Karpas-422 (cell line): ENCODE measurements at regions not wholly inside any gene's neighbourhood (a gene's known extent, or its start where the extent isn't known, plus 50 kb on each side); places are given as distances from the start of the nearest gene placed in this dataset.

Experiments used
- DNase-seq: peaks from one replicate; pipeline ENCODE4 v3.0.0-alpha.2; 2015
- H2AFZ ChIP-seq: fragments of 200-600 bp; sonication (generic); 2 replicates; pipeline ENCODE4 v1.6.1; 2014; ENCODE audit warnings: antibody characterized with exemption, low read length, mixed read lengths
- H3K27ac ChIP-seq: fragments of 200-600 bp; sonication (generic); 2 replicates; pipeline ENCODE4 v1.5.1; 2014; ENCODE audit warnings: mild to moderate bottlenecking, low read length, moderate library complexity
- H3K27me3 ChIP-seq: fragments of 200-600 bp; sonication (generic); 2 replicates; pipeline ENCODE4 v1.6.1; 2014; ENCODE audit warnings: low read length, mixed read lengths
- H3K36me3 ChIP-seq: fragments of 200-600 bp; sonication (generic); 2 replicates; pipeline ENCODE4 v1.6.1; 2014; ENCODE audit warnings: low read length, mixed read lengths; ENCODE audit not compliant: insufficient read depth
- H3K4me1 ChIP-seq: fragments of 200-600 bp; sonication (generic); 2 replicates; pipeline ENCODE4 v1.6.1; 2014; ENCODE audit warnings: mild to moderate bottlenecking, low read length, mixed read lengths
- H3K4me2 ChIP-seq: fragments of 200-600 bp; sonication (generic); 2 replicates; pipeline ENCODE4 v1.6.1; 2014; ENCODE audit warnings: low read length, low read depth, mild to moderate bottlenecking; ENCODE audit not compliant: poor library complexity, severe bottlenecking
- H3K4me3 ChIP-seq: fragments of 200-600 bp; sonication (generic); 2 replicates; pipeline ENCODE4 v1.5.1; 2014; ENCODE audit warnings: mild to moderate bottlenecking, antibody characterized with exemption, low read length, mixed read lengths
- H3K79me2 ChIP-seq: fragments of 200-600 bp; sonication (generic); 2 replicates; pipeline ENCODE4 v1.6.1; 2014; ENCODE audit warnings: mild to moderate bottlenecking, low read length, mixed read lengths
- H3K9ac ChIP-seq: fragments of 200-600 bp; sonication (generic); 2 replicates; pipeline ENCODE4 v1.6.0; 2014; ENCODE audit warnings: low read length
- H3K9me2 ChIP-seq: fragments of 200-600 bp; sonication (generic), shearing (Covaris generic); replicated peaks from 2 replicates; pipeline ENCODE4 v1.6.0; 2014; ENCODE audit warnings: mild to moderate bottlenecking, low read length, moderate library complexity; ENCODE audit not compliant: insufficient read depth
- H3K9me3 ChIP-seq: fragments of 300-700, 200-600 bp; sonication (generic); 2 replicates; pipeline ENCODE4 v1.6.1; 2014; ENCODE audit warnings: low read length, mixed read lengths
- H4K20me1 ChIP-seq: fragments of 200-600 bp; sonication (generic); 2 replicates; pipeline ENCODE4 v1.6.1; 2014; ENCODE audit warnings: mild to moderate bottlenecking, antibody characterized with exemption, low read length, low read depth; ENCODE audit not compliant: insufficient read depth

GRCh38 chr9:75664597-75664996, 225.9 kb upstream of the PCSK5 start:
- Histone ChIP-seq H3K79me2 (no peaks in the 10 kb centered on the region), H3K4me2 (no peak overlapping the region), H3K9me3 (no peaks in the 10 kb centered on the region), H4K20me1 (no peaks in the 10 kb centered on the region), H3K27me3 (no peaks in the 10 kb centered on the region), H3K9ac (no peak overlapping the region), H3K4me1 (peaks cover under 1% of the 10 kb centered on the region; the same call in 1 of the 2 replicates), H3K4me3 (no peak overlapping the region), H3K27ac (no peak overlapping the region), H3K36me3 (no peaks in the 10 kb centered on the region), H2AFZ (no peak overlapping the region), H3K9me2 (no peaks in the 10 kb centered on the region)
- DNase-seq = no peak

GRCh38 chr9:75666856-75667554, 223.5 kb upstream of the PCSK5 start:
- peaks cover 22% of the 10 kb centered on the region for H3K4me1 ChIP-seq
- no peak overlapping the region for H3K27ac ChIP-seq
- no peak for DNase-seq
- no peak overlapping the region for H2AFZ ChIP-seq
- H3K4me3 ChIP-seq = no peak overlapping the region
- no peak overlapping the region for H3K9ac ChIP-seq
- no peaks in the 10 kb centered on the region for H3K9me2 ChIP-seq
- H3K27me3 ChIP-seq = no peaks in the 10 kb centered on the region
- no peaks in the 10 kb centered on the region for H3K9me3 ChIP-seq
- H3K36me3 ChIP-seq = no peaks in the 10 kb centered on the region
- H3K4me2 ChIP-seq = no peak overlapping the region
- H3K79me2 ChIP-seq = no peaks in the 10 kb centered on the region
- no peaks in the 10 kb centered on the region for H4K20me1 ChIP-seq

GRCh38 chr9:75669721-75670120, 220.8 kb upstream of the PCSK5 start:
- peaks cover 22% of the 10 kb centered on the region for H3K4me1 ChIP-seq
- H3K79me2 ChIP-seq = no peaks in the 10 kb centered on the region
- no peaks in the 10 kb centered on the region for H3K9me2 ChIP-seq
- no peak overlapping the region for H3K27ac ChIP-seq
- no peaks in the 10 kb centered on the region for H4K20me1 ChIP-seq
- H3K9me3 ChIP-seq = no peaks in the 10 kb centered on the region
- no peaks in the 10 kb centered on the region for H3K36me3 ChIP-seq
- H3K27me3 ChIP-seq = no peaks in the 10 kb centered on the region
- DNase-seq = no peak
- H2AFZ ChIP-seq = no peak overlapping the region
- H3K4me3 ChIP-seq = no peak overlapping the region
- H3K4me2 ChIP-seq = no peak overlapping the region
- no peak overlapping the region for H3K9ac ChIP-seq

GRCh38 chr9:75671354-75671753, 219.1 kb upstream of the PCSK5 start:
- H3K9me2 ChIP-seq = no peaks in the 10 kb centered on the region
- no peaks in the 10 kb centered on the region for H3K36me3 ChIP-seq
- peak overlapping the region; percentile 5 for H3K4me2 ChIP-seq
- H4K20me1 ChIP-seq = no peaks in the 10 kb centered on the region
- no peaks in the 10 kb centered on the region for H3K9me3 ChIP-seq
- no peak overlapping the region for H3K4me3 ChIP-seq
- no peak for DNase-seq
- no peak overlapping the region for H3K27ac ChIP-seq
- H3K79me2 ChIP-seq = no peaks in the 10 kb centered on the region
- H3K9ac ChIP-seq = no peak overlapping the region
- 0 out of 2 replicates have a peak overlapping the region, but pooled peaks have one; percentile 59 for H2AFZ ChIP-seq
- H3K4me1 ChIP-seq = peaks cover 22% of the 10 kb centered on the region
- H3K27me3 ChIP-seq = no peaks in the 10 kb centered on the region

GRCh38 chr9:75672478-75672877, 218.0 kb upstream of the PCSK5 start:
- no peaks in the 10 kb centered on the region for H4K20me1 ChIP-seq
- no peak overlapping the region for H3K9ac ChIP-seq
- H3K79me2 ChIP-seq = no peaks in the 10 kb centered on the region
- DNase-seq = no peak
- H3K9me2 ChIP-seq = no peaks in the 10 kb centered on the region
- H3K27ac ChIP-seq = no peak overlapping the region
- H3K4me3 ChIP-seq = no peak overlapping the region
- no peak overlapping the region for H2AFZ ChIP-seq
- no peaks in the 10 kb centered on the region for H3K27me3 ChIP-seq
- no peak overlapping the region for H3K4me2 ChIP-seq
- H3K9me3 ChIP-seq = no peaks in the 10 kb centered on the region
- H3K4me1 ChIP-seq = peaks cover 22% of the 10 kb centered on the region
- no peaks in the 10 kb centered on the region for H3K36me3 ChIP-seq

GRCh38 chr9:75683591-75683990, 206.9 kb upstream of the PCSK5 start:
- Histone ChIP-seq H3K4me1 (peaks cover 13% of the 10 kb centered on the region), H3K4me3 (no peak overlapping the region), H3K27ac (no peak overlapping the region), H3K36me3 (no peaks in the 10 kb centered on the region), H2AFZ (no peak overlapping the region), H3K4me2 (no peak overlapping the region), H3K9me2 (no peaks in the 10 kb centered on the region), H4K20me1 (no peaks in the 10 kb centered on the region), H3K9ac (no peak overlapping the region), H3K79me2 (no peaks in the 10 kb centered on the region), H3K9me3 (no peaks in the 10 kb centered on the region), H3K27me3 (no peaks in the 10 kb centered on the region)
- DNase-seq = no peak

GRCh38 chr9:75685062-75685461, 205.4 kb upstream of the PCSK5 start:
- Histone ChIP-seq H3K9me3 (no peaks in the 10 kb centered on the region), H3K79me2 (no peaks in the 10 kb centered on the region), H3K27me3 (no peaks in the 10 kb centered on the region), H3K36me3 (no peaks in the 10 kb centered on the region), H3K4me1 (peaks cover 13% of the 10 kb centered on the region), H3K27ac (no peak overlapping the region), H2AFZ (no peak overlapping the region), H3K4me3 (no peak overlapping the region), H3K9me2 (no peaks in the 10 kb centered on the region), H3K4me2 (no peak overlapping the region), H3K9ac (no peak overlapping the region), H4K20me1 (no peaks in the 10 kb centered on the region)
- DNase-seq = no peak

GRCh38 chr9:75687359-75687953, 203.0 kb upstream of the PCSK5 start:
- no peak overlapping the region for H3K9ac ChIP-seq
- H4K20me1 ChIP-seq = no peaks in the 10 kb centered on the region
- H3K36me3 ChIP-seq = no peaks in the 10 kb centered on the region
- H3K9me3 ChIP-seq = no peaks in the 10 kb centered on the region
- H3K4me3 ChIP-seq = no peak overlapping the region
- H3K79me2 ChIP-seq = no peaks in the 10 kb centered on the region
- H3K27me3 ChIP-seq = no peaks in the 10 kb centered on the region
- no peak for DNase-seq
- peaks cover 13% of the 10 kb centered on the region for H3K4me1 ChIP-seq
- no peak overlapping the region for H3K4me2 ChIP-seq
- H3K9me2 ChIP-seq = no peaks in the 10 kb centered on the region
- H2AFZ ChIP-seq = no peak overlapping the region
- H3K27ac ChIP-seq = peak overlapping the region; percentile 57
